ENCODE measurements at regions not wholly inside any gene's neighbourhood (a gene's known extent, or its start where the extent isn't known, plus 50 kb on each side); places are given as distances from the start of the nearest gene placed in this dataset.

GRCh38 chr20:22466447-22467171 lies 117.8 kb downstream of the FOXA2 start:
- DNase-seq (ENCODE audit: low read depth), result no peak

GRCh38 chr20:22465622-22466446 lies 118.5 kb downstream of the FOXA2 start:
- DNase-seq (ENCODE audit: low read depth), result peak; percentile 11

- no peak for DNase-seq (ENCODE audit: low read depth)
Measured at GRCh38 chr20:22464312-22465003, 119.9 kb downstream of the FOXA2 start.

- peak; percentile 42 for DNase-seq (ENCODE audit: low read depth)
Measured at GRCh38 chr20:22462975-22463914, 121.1 kb downstream of the FOXA2 start.

- DNase-seq (ENCODE audit: low read depth), result no peak
Measured at GRCh38 chr20:22460803-22461202, 123.6 kb downstream of the FOXA2 start.

GRCh38 chr20:22460231-22460630 lies 124.1 kb downstream of the FOXA2 start:
- DNase-seq (ENCODE audit: low read depth), result no peak

- no peak for DNase-seq (ENCODE audit: low read depth)
Measured at GRCh38 chr20:22459754-22460153, 124.6 kb downstream of the FOXA2 start.

GRCh38 chr20:22456109-22456508 lies 128.3 kb downstream of the FOXA2 start:
- DNase-seq (ENCODE audit: low read depth), result no peak

GRCh38 chr20:22455259-22455658 lies 129.1 kb downstream of the FOXA2 start:
- no peak for DNase-seq (ENCODE audit: low read depth)

GRCh38 chr20:22453244-22454080 lies 130.9 kb downstream of the FOXA2 start:
- peak; percentile 29 for DNase-seq (ENCODE audit: low read depth)

GRCh38 chr20:22452442-22453011 lies 131.8 kb downstream of the FOXA2 start:
- no peak for DNase-seq (ENCODE audit: low read depth)

GRCh38 chr20:22450537-22450936 lies 133.8 kb downstream of the FOXA2 start:
- DNase-seq (ENCODE audit: low read depth), result no peak

- DNase-seq (ENCODE audit: low read depth), result peak; percentile 77
Measured at GRCh38 chr20:22449188-22449973, 135.0 kb downstream of the FOXA2 start.

- DNase-seq (ENCODE audit: low read depth), result no peak
Measured at GRCh38 chr20:22447447-22447778, 137.0 kb downstream of the FOXA2 start.

GRCh38 chr20:22446613-22447446 lies 137.5 kb downstream of the FOXA2 start:
- no peak for DNase-seq (ENCODE audit: low read depth)

- no peak for DNase-seq (ENCODE audit: low read depth)
Measured at GRCh38 chr20:22442318-22442717, 142.1 kb downstream of the FOXA2 start.

GRCh38 chr20:22438926-22439325 lies 145.4 kb downstream of the FOXA2 start:
- DNase-seq (ENCODE audit: low read depth), result no peak

GRCh38 chr20:22438346-22438745 lies 146.0 kb downstream of the FOXA2 start:
- no peak for DNase-seq (ENCODE audit: low read depth)

- DNase-seq (ENCODE audit: low read depth), result no peak
Measured at GRCh38 chr20:22437354-22437753, 147.0 kb downstream of the FOXA2 start.
